GM12878 (cell line): ENCODE measurements at regions not wholly inside any gene's neighbourhood (a gene's known extent, or its start where the extent isn't known, plus 50 kb on each side); places are given as distances from the start of the nearest gene placed in this dataset.

ENCODE experiments used
- ATAC-seq: fragments of 200-7000 bp; cut with Tn5 transposase; 3 replicates; pipeline ENCODE4 v1.9.1; 2020; ENCODE audit warnings: mild to moderate bottlenecking, moderate library complexity
- BruUV-seq: library from RNA; stranded (reverse); fragments of 400-500 nt; replicated peaks from 2 replicates; lab custom pipeline; 2021; lab: Mats Ljungman, UMichigan
- CTCF ChIA-PET: fragments of 300-600 bp; sonication (Branson Sonifier 250); formaldehyde crosslinking; extraction: SDS; loops from one replicate; lab custom pipeline; 2021; ENCODE audit warnings: inconsistent platforms; lab: Yijun Ruan, JAX
- POLR2A ChIA-PET: fragments of 350-600 bp; formaldehyde crosslinking; extraction: SDS; loops from one replicate; lab custom pipeline; 2021; ENCODE audit warnings: inconsistent platforms; lab: Charles Lee
- RAD21 ChIA-PET: fragments of 300-600 bp; sonication (Branson Sonifier 250); formaldehyde crosslinking; loops from one replicate; lab custom pipeline; 2023; ENCODE audit warnings: antibody characterized with exemption; ENCODE audit not compliant: unreplicated experiment; lab: Charles Lee
- SMC1A ChIA-PET: fragments of 300-600 bp; sonication (Branson Sonifier 250); formaldehyde crosslinking; loops from one replicate; lab custom pipeline; 2023; ENCODE audit not compliant: unreplicated experiment, uncharacterized antibody; lab: Charles Lee
- DNase-seq: peaks from one replicate; pipeline ENCODE4 v3.0.0-alpha.2; 2011; ENCODE audit warnings: low read depth, low spot score
- FAIRE-seq: peaks from 3 replicates; lab custom pipeline; 2011; peaks lifted over from hg19 to GRCh38; lab: Jason Lieb, UNC
- H2AFZ ChIP-seq: 2 replicates; pipeline ENCODE4 v1.6.0; 2011; ENCODE audit warnings: low read depth, low read length, control low read depth; ENCODE audit not compliant: control insufficient read depth
- H3K27ac ChIP-seq: 2 replicates; pipeline ENCODE4 v1.5.1; 2011; ENCODE audit warnings: control low read depth; ENCODE audit not compliant: control insufficient read depth, insufficient read depth
- H3K27me3 ChIP-seq, 2 experiments: replicated peaks in 1 of 2; 2 replicates each; pipeline versions ENCODE4 v1.6.0 to v1.6.1; 2011; ENCODE audit warnings: low read length in 1 of 2; ENCODE audit not compliant: control insufficient read depth in 2 of 2, insufficient read depth in 2 of 2
- H3K36me3 ChIP-seq, 2 experiments: 2 replicates each; pipeline ENCODE4 v1.5.1; 2011; ENCODE audit warnings: low read length in 1 of 2; ENCODE audit not compliant: control insufficient read depth in 2 of 2, insufficient read depth in 2 of 2
- H3K4me1 ChIP-seq: 2 replicates; pipeline ENCODE4 v1.6.1; 2011; ENCODE audit warnings: mild to moderate bottlenecking, low read length, moderate library complexity, mixed read lengths; ENCODE audit not compliant: control insufficient read depth, insufficient read depth
- H3K4me2 ChIP-seq: 2 replicates; pipeline ENCODE4 v1.6.0; 2011; ENCODE audit warnings: control low read depth; ENCODE audit not compliant: control insufficient read depth, insufficient read depth
- H3K4me3 ChIP-seq: fragments of 200-600 bp; sonication (generic); 2 replicates; pipeline ENCODE4 v1.5.1; 2016
- H3K79me2 ChIP-seq: 2 replicates; pipeline ENCODE4 v1.6.0; 2011; ENCODE audit warnings: low read length; ENCODE audit not compliant: control insufficient read depth, insufficient read depth
- H3K9ac ChIP-seq: 2 replicates; pipeline ENCODE4 v1.8.0; 2011; ENCODE audit warnings: low read length, control low read depth, mixed read lengths; ENCODE audit not compliant: control insufficient read depth, insufficient read depth
- H3K9me3 ChIP-seq: replicated peaks from 3 replicates; pipeline ENCODE4 v1.5.1; 2011; ENCODE audit warnings: mild to moderate bottlenecking, low read length; ENCODE audit not compliant: control insufficient read depth, insufficient read depth
- H4K20me1 ChIP-seq: 2 replicates; pipeline ENCODE4 v1.6.0; 2011; ENCODE audit not compliant: control insufficient read depth, insufficient read depth
- FOXK2 ChIP-seq: fragments of 450-650 bp; IDR thresholded peaks from 2 replicates; pipeline ENCODE4 v1.6.1; 2017; ENCODE audit warnings: mild to moderate bottlenecking, moderate library complexity
- JUND ChIP-seq: IDR thresholded peaks from 2 replicates; pipeline ENCODE4 v1.6.1; 2012; ENCODE audit warnings: low read depth, mild to moderate bottlenecking, low read length, improper control_type of control experiment, moderate library complexity
- POLR2AphosphoS2 ChIP-seq: IDR thresholded peaks from 2 replicates; pipeline ENCODE4 v1.6.1; 2011; ENCODE audit warnings: low read depth, mild to moderate bottlenecking, low read length, improper control_type of control experiment, moderate library complexity
- POLR2AphosphoS5 ChIP-seq: IDR thresholded peaks from 2 replicates; pipeline ENCODE4 v1.6.1; 2011; ENCODE audit warnings: mild to moderate bottlenecking, low read length, inconsistent platforms
- ZNF24 ChIP-seq: fragments of 450-650 bp; IDR thresholded peaks from 2 replicates; pipeline ENCODE4 v1.6.1; 2017; ENCODE audit warnings: antibody characterized with exemption, mild to moderate bottlenecking
- WGBS: methylation state at CpG from one replicate; pipeline ENCODE4 v1.1.6; 2016; ENCODE audit warnings: low lambda C conversion rate; ENCODE audit not compliant: insufficient replicate concordance, insufficient coverage; ENCODE audit errors: missing lambda C conversion rate; 5-methylcytosine and 5-hydroxymethylcytosine counted together
- in situ Hi-C: fragments of 300-500 bp; cut with MboI; formaldehyde crosslinking; loops from 9 replicates; pipeline ENCODE4 v1.14.3; 2018; ENCODE audit warnings: mixed read lengths
- intact Hi-C: fragments of 100-400 bp; cut with micrococcal nuclease; formaldehyde crosslinking; loops from one replicate; pipeline ENCODE4 v1.14.2; 2022; ENCODE audit not compliant: unreplicated experiment

GRCh38 chr4:23374259-23374658 lies 515.6 kb downstream of the PPARGC1A start:
- SMC1A ChIA-PET, result interaction anchor here (1.0 kb wide), 1 partner anchor 9 kb away, joined by 3 read pairs; no protein-coding TSS in a partner anchor
- RAD21 ChIA-PET, result interaction anchor here (0.9 kb wide), 1 partner anchor 477 kb away, joined by 3 read pairs; no protein-coding TSS in a partner anchor
- no peaks in the 10 kb centered on the region for H3K79me2 ChIP-seq
- FAIRE-seq (no peak), ATAC-seq (no peak), DNase-seq (no peak)
- BruUV-seq, result no TSS peak
- intact Hi-C loops (no loop called here), in situ Hi-C loops (no loop called here)
- no peaks in the 10 kb centered on the region for H3K4me1 ChIP-seq
- no peak overlapping the region for H3K4me2 ChIP-seq
- no peaks in the 10 kb centered on the region for H4K20me1 ChIP-seq
- H3K4me3 ChIP-seq, result no peak overlapping the region
- TF ChIP-seq POLR2AphosphoS2, result no peak
- no peak overlapping the region for H3K9ac ChIP-seq
- POLR2A ChIA-PET, result no interaction called here
- no peaks in the 10 kb centered on the region for H3K36me3 ChIP-seq
- H3K27ac ChIP-seq, result no peak overlapping the region
- CTCF ChIA-PET, result no interaction called here
- H3K9me3 ChIP-seq, result no peaks in the 10 kb centered on the region
- no peak overlapping the region for H2AFZ ChIP-seq
- no peaks in the 10 kb centered on the region for H3K27me3 ChIP-seq
- WGBS, result 29% methylated on average over 4 of the region's 4 CpGs

- H4K20me1 ChIP-seq, result no peaks in the 10 kb centered on the region
- H3K4me2 ChIP-seq, result no peak overlapping the region
- no peak overlapping the region for H3K9ac ChIP-seq
- no peaks in the 10 kb centered on the region for H3K4me1 ChIP-seq
- no peaks in the 10 kb centered on the region for H3K36me3 ChIP-seq
- no peak overlapping the region for H3K27ac ChIP-seq
- TF ChIP-seq ZNF24 (no peak), FOXK2 (no peak), JUND (no peak), POLR2AphosphoS5 (no peak)
- WGBS, result 8% methylated on average over 2 of the region's 2 CpGs
- POLR2A ChIA-PET, result no interaction called here
- no peak overlapping the region for H3K4me3 ChIP-seq
- no peaks in the 10 kb centered on the region for H3K27me3 ChIP-seq
- in situ Hi-C loops (no loop called here), intact Hi-C loops (no loop called here)
- RAD21 ChIA-PET, result no interaction called here
- no peaks in the 10 kb centered on the region for H3K79me2 ChIP-seq
- no TSS peak for BruUV-seq
- SMC1A ChIA-PET, result no interaction called here
- CTCF ChIA-PET, result no interaction called here
- no peak overlapping the region for H2AFZ ChIP-seq
- ATAC-seq, result no peak; the same call in 1 of the 3 replicates
- H3K9me3 ChIP-seq, result no peaks in the 10 kb centered on the region
- no peak for DNase-seq
- FAIRE-seq, result no peak
These were observed 516.6 kb downstream of the PPARGC1A start for GRCh38 chr4:23373261-23373660.
